ENCODE measurements at regions not wholly inside any gene's neighbourhood (a gene's known extent, or its start where the extent isn't known, plus 50 kb on each side); places are given as distances from the start of the nearest gene placed in this dataset.

GRCh38 chr1:82297139-82297896, 496.6 kb downstream of the ADGRL2 start:
- Histone ChIP-seq H3K9ac (no peak overlapping the region), H3K9me3 (ENCODE audit: low read depth) (no peaks in the 10 kb centered on the region), H3K4me1 (peaks cover 14% of the 10 kb centered on the region), H3K27me3 (no peaks in the 10 kb centered on the region), H2AFZ (replicated peaks) (no peak overlapping the region), H3K36me3 (no peaks in the 10 kb centered on the region), H3K27ac (no peak overlapping the region), H3K4me2 (no peak overlapping the region), H3F3A (ENCODE audit: low read depth) (no peaks in the 10 kb centered on the region), H4K20me1 (ENCODE audit: low read depth) (no peaks in the 10 kb centered on the region), H3K4me3 (no peak overlapping the region), H3K79me2 (ENCODE audit: low read depth) (no peaks in the 10 kb centered on the region)
- H3K4me3 Mint-ChIP-seq = no peak overlapping the region
- no peak for DNase-seq (ENCODE audit: low spot score)
- H3K9me3 Mint-ChIP-seq = peaks cover 7% of the 10 kb centered on the region
- H3K36me3 Mint-ChIP-seq = no peaks in the 10 kb centered on the region
- no peak overlapping the region for H3K27ac Mint-ChIP-seq
- peaks cover 2% of the 10 kb centered on the region for H3K27me3 Mint-ChIP-seq (ENCODE audit: insufficient read depth, low read depth)
- TF ChIP-seq EZH2phosphoT487 (IDR thresholded peaks at IDR 0.05) = no peak
- TF ChIP-seq EZH2 (IDR thresholded peaks at IDR 0.05) = no peak
- TF ChIP-seq, protein P1, sequence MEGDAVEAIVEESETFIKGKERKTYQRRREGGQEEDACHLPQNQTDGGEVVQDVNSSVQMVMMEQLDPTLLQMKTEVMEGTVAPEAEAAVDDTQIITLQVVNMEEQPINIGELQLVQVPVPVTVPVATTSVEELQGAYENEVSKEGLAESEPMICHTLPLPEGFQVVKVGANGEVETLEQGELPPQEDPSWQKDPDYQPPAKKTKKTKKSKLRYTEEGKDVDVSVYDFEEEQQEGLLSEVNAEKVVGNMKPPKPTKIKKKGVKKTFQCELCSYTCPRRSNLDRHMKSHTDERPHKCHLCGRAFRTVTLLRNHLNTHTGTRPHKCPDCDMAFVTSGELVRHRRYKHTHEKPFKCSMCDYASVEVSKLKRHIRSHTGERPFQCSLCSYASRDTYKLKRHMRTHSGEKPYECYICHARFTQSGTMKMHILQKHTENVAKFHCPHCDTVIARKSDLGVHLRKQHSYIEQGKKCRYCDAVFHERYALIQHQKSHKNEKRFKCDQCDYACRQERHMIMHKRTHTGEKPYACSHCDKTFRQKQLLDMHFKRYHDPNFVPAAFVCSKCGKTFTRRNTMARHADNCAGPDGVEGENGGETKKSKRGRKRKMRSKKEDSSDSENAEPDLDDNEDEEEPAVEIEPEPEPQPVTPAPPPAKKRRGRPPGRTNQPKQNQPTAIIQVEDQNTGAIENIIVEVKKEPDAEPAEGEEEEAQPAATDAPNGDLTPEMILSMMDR (IDR thresholded peaks at IDR 0.05) = no peak
- H3K4me1 Mint-ChIP-seq = peaks cover 6% of the 10 kb centered on the region

GRCh38 chr1:82287556-82287955, 486.8 kb downstream of the ADGRL2 start:
- no peaks in the 10 kb centered on the region for H3K4me1 Mint-ChIP-seq

GRCh38 chr1:82284213-82284612, 483.5 kb downstream of the ADGRL2 start:
- H3K4me3 ChIP-seq = no peak overlapping the region
- no peak overlapping the region for H2AFZ ChIP-seq (replicated peaks)
- H3K9me3 ChIP-seq (ENCODE audit: low read depth) = no peaks in the 10 kb centered on the region
- no peaks in the 10 kb centered on the region for H3K36me3 ChIP-seq
- H3K27ac ChIP-seq = no peak overlapping the region
- H3K9ac ChIP-seq = no peak overlapping the region
- Mint-ChIP-seq H3K36me3 (no peaks in the 10 kb centered on the region), H3K27ac (no peak overlapping the region), H3K27me3 (ENCODE audit: insufficient read depth, low read depth) (peaks cover 2% of the 10 kb centered on the region), H3K9me3 (peaks cover 4% of the 10 kb centered on the region), H3K4me3 (no peak overlapping the region), H3K4me1 (no peaks in the 10 kb centered on the region)
- no peaks in the 10 kb centered on the region for H3K79me2 ChIP-seq (ENCODE audit: low read depth)
- H3K4me2 ChIP-seq = no peak overlapping the region
- H3K4me1 ChIP-seq = no peaks in the 10 kb centered on the region
- DNase-seq (ENCODE audit: low spot score) = no peak
- TF ChIP-seq, protein P1 (IDR thresholded peaks at IDR 0.05) = no peak
- no peak for TF ChIP-seq EZH2 (IDR thresholded peaks at IDR 0.05)
- no peak for TF ChIP-seq EZH2phosphoT487 (IDR thresholded peaks at IDR 0.05)
- H4K20me1 ChIP-seq (ENCODE audit: low read depth) = no peaks in the 10 kb centered on the region
- H3F3A ChIP-seq (ENCODE audit: low read depth) = no peaks in the 10 kb centered on the region
- no peaks in the 10 kb centered on the region for H3K27me3 ChIP-seq

More at GRCh38 chr1:82287556-82287955, 486.8 kb downstream of the ADGRL2 start:
- no peak overlapping the region for H2AFZ ChIP-seq (replicated peaks)
- DNase-seq (ENCODE audit: low spot score) = no peak
- Mint-ChIP-seq H3K27ac (no peak overlapping the region), H3K27me3 (ENCODE audit: insufficient read depth, low read depth) (peaks cover 1% of the 10 kb centered on the region), H3K36me3 (no peaks in the 10 kb centered on the region), H3K9me3 (no peaks in the 10 kb centered on the region), H3K4me3 (no peak overlapping the region)
- no peak overlapping the region for H3K27ac ChIP-seq
- no peak overlapping the region for H3K4me3 ChIP-seq
- H3F3A ChIP-seq (ENCODE audit: low read depth) = no peaks in the 10 kb centered on the region
- no peaks in the 10 kb centered on the region for H4K20me1 ChIP-seq (ENCODE audit: low read depth)
- H3K9me3 ChIP-seq (ENCODE audit: low read depth) = no peaks in the 10 kb centered on the region
- H3K36me3 ChIP-seq = no peaks in the 10 kb centered on the region
- H3K4me2 ChIP-seq = no peak overlapping the region
- H3K79me2 ChIP-seq (ENCODE audit: low read depth) = no peaks in the 10 kb centered on the region
- H3K27me3 ChIP-seq = no peaks in the 10 kb centered on the region
- no peaks in the 10 kb centered on the region for H3K4me1 ChIP-seq
- H3K9ac ChIP-seq = no peak overlapping the region
- TF ChIP-seq, protein P1 (IDR thresholded peaks at IDR 0.05) = no peak
- TF ChIP-seq EZH2 (IDR thresholded peaks at IDR 0.05) (no peak), EZH2phosphoT487 (IDR thresholded peaks at IDR 0.05) (no peak)
